GM06990 (cell line): ENCODE measurements at regions not wholly inside any gene's neighbourhood (a gene's known extent, or its start where the extent isn't known, plus 50 kb on each side); places are given as distances from the start of the nearest gene placed in this dataset.

ENCODE experiments used
- DNase-seq: peaks from one replicate; pipeline ENCODE4 v3.0.0-alpha.2; 2011; ENCODE audit not compliant: insufficient read length; ENCODE audit errors: extremely low read depth
- H3K27me3 ChIP-seq: replicated peaks from 2 replicates; pipeline ENCODE4 v1.6.0; 2011; ENCODE audit warnings: low read length; ENCODE audit not compliant: control insufficient read depth, insufficient read depth
- H3K36me3 ChIP-seq: 2 replicates; pipeline ENCODE4 v1.5.1; 2011; ENCODE audit warnings: low read length; ENCODE audit not compliant: control insufficient read depth, insufficient read depth
- H3K4me3 ChIP-seq: replicated peaks from 2 replicates; pipeline ENCODE4 v1.5.1; 2011; ENCODE audit warnings: low read depth, mild to moderate bottlenecking, control low read depth, low read length
- TF ChIP-seq, protein P1 (sequence below): IDR thresholded peaks from 2 replicates; pipeline ENCODE4 v1.5.1; 2011; ENCODE audit warnings: low read length, control low read depth, mild to moderate bottlenecking, inconsistent platforms; ENCODE audit not compliant: insufficient read depth, poor library complexity, severe bottlenecking

DNA sequence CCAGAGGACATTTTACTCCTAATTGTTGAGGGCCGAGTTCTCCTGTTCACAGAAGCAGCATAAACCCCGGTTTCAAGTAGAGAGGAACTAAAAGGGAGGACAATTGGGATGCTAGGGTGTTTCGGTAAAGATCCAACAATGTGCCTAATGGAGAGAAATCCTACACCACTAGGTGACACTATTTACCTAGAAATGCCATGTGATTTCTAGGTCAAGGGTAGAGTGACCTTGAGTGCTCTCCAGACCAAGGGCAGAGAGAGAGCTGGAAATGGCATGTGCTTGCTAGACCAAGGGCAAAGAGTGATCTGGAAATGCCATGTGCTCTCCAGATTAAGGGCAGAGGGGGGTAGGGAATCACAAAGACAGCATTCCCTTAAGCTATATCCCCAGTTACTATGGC is 472.0 kb downstream of the DCDC2C start:
- DNase-seq, result no peak
- Histone ChIP-seq H3K27me3 (no peaks in the 10 kb centered on the region), H3K36me3 (no peaks in the 10 kb centered on the region), H3K4me3 (no peak overlapping the region)
- TF ChIP-seq, protein P1, sequence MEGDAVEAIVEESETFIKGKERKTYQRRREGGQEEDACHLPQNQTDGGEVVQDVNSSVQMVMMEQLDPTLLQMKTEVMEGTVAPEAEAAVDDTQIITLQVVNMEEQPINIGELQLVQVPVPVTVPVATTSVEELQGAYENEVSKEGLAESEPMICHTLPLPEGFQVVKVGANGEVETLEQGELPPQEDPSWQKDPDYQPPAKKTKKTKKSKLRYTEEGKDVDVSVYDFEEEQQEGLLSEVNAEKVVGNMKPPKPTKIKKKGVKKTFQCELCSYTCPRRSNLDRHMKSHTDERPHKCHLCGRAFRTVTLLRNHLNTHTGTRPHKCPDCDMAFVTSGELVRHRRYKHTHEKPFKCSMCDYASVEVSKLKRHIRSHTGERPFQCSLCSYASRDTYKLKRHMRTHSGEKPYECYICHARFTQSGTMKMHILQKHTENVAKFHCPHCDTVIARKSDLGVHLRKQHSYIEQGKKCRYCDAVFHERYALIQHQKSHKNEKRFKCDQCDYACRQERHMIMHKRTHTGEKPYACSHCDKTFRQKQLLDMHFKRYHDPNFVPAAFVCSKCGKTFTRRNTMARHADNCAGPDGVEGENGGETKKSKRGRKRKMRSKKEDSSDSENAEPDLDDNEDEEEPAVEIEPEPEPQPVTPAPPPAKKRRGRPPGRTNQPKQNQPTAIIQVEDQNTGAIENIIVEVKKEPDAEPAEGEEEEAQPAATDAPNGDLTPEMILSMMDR, result no peak

DNA sequence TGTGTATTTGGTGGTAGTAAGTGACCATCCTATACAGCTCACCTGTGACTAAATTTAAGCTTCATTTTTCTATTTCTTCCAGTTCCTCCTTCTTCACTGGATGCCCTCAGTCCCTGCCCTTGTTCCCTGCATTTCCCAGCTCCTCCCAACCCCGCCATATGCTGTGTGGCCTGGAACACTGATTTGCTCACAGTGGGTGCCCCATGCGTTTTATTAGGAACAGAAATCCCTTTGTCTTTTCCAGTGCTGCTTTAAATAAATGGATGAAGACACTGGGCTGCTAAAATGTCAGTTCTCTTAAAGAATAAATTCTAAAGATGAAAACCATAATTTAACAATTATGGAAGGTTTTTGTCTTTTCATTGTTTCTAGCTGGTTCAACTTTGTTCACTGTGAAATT is 477.3 kb downstream of the DCDC2C start:
- DNase-seq, result no peak
- TF ChIP-seq, protein P1, result no peak
- H3K36me3 ChIP-seq, result no peaks in the 10 kb centered on the region
- no peaks in the 10 kb centered on the region for H3K27me3 ChIP-seq
- no peak overlapping the region for H3K4me3 ChIP-seq

DNA sequence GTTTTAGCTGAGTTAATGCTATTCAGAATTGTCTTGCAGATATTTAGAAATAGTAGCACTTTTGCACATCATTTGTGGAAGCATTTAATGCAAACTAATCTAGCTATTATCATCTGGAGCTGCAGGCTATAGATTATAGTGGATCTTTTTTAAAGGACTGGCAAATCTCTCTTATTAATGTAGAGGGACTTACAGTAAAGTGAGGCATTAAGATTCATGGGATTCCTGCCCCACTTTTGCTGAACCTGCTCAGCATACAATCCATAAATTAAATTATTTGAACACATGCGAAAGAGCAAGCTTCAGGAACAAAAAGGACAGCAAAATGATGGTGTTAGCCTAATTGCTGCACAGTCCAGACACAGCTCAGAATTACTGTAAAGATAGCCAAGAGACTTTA is 477.7 kb downstream of the DCDC2C start:
- H3K36me3 ChIP-seq, result no peaks in the 10 kb centered on the region
- no peak overlapping the region for H3K4me3 ChIP-seq
- TF ChIP-seq, protein P1, result no peak
- H3K27me3 ChIP-seq, result no peaks in the 10 kb centered on the region
- no peak for DNase-seq

DNA sequence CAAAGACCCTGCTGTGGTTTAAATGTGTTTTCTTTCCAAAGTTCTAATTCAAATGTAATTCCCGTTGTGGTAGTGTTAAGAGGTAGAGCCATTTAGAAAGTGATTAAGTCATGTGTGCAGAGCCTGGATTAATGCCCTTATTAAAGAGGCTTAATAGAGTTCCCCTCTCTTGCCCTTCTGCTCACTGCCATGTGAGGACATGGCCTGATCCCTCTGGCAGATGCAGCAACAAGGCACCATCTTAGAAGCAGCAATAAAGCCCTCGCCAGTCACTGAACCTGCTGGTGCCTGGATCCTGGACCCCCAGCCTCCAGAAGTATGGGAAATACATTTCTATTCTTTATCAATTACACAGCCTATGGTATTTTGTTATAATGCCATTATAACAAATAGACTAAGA is 485.2 kb downstream of the DCDC2C start:
- TF ChIP-seq, protein P1, result no peak

DNA sequence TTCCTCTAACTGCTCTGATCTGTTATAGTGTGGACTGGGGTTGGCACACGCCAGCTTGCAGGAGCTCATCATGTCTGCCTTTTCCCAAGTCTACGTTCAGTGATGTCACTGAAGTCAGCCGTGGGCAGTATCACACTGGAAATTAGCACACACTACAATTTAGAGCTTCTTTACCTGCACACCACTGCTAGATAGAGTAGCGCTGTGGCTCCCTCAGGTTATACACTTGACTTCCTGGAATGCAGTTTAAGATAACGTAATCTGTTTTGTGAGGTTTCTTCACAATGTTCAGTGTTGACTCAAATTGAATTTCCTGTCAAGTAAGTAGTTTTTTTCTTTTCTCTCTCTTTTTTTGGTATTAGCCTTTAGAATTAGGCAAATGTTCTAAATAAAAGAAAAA is 487.2 kb downstream of the DCDC2C start:
- Histone ChIP-seq H3K27me3 (no peaks in the 10 kb centered on the region), H3K4me3 (no peak overlapping the region), H3K36me3 (no peaks in the 10 kb centered on the region)
- DNase-seq, result no peak
- TF ChIP-seq, protein P1, result no peak

More for the DNA sequence above, 485.2 kb downstream of the DCDC2C start:
- H3K4me3 ChIP-seq, result no peak overlapping the region
- DNase-seq, result no peak
- H3K36me3 ChIP-seq, result no peaks in the 10 kb centered on the region
- no peaks in the 10 kb centered on the region for H3K27me3 ChIP-seq

DNA sequence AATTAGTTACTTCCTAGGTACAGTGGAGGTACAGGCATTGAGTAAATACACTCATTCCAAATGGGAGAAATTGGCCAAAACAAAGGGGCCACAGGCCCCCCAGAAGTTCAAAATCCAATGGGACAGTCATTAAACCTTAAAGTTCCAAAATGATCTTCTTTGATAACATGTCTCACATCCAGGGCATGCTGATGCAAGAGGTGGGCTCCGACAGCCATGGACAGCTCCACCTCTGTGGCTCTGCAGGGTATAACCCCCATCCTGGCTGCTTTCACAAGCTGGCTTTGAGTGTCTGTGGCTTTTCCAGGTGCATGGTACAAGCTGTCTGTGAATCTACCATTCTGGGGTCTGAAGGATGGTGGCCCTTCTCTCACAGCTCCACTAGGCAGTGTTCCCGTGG is 488.7 kb downstream of the DCDC2C start:
- H3K4me3 ChIP-seq, result no peak overlapping the region
- no peaks in the 10 kb centered on the region for H3K27me3 ChIP-seq
- no peaks in the 10 kb centered on the region for H3K36me3 ChIP-seq
- no peak for DNase-seq
- TF ChIP-seq, protein P1, result no peak
